Gastrocnemius medialis (tissue), 4 donors: ENCODE measurements at regions not wholly inside any gene's neighbourhood (a gene's known extent, or its start where the extent isn't known, plus 50 kb on each side); places are given as distances from the start of the nearest gene placed in this dataset.

ENCODE experiments used
- ATAC-seq, 2 donors: fragments of 150-250 bp; one replicate each; pipeline ENCODE4 v1.9.1; 2016
- DNase-seq, 2 donors: peaks; one replicate each; pipeline ENCODE4 v3.0.0-alpha.2; 2019
- H3K27ac ChIP-seq, 4 donors: fragments of 200-600 bp; sonication (generic); 1 replicate in 1 of 4; 2 replicates in 3 of 4; pipeline ENCODE4 v1.5.1; 2016 to 2018; ENCODE audit warnings: mild to moderate bottlenecking in 2 of 4, moderate library complexity in 1 of 4
- H3K27me3 ChIP-seq, 3 donors: fragments of 200-600 bp; sonication (generic) in 2 of 3; 1 replicate in 1 of 3; 2 replicates in 2 of 3; pipeline versions ENCODE4 v1.5.1 to v1.6.0; 2016 to 2019; ENCODE audit warnings: mild to moderate bottlenecking in 1 of 3, moderate library complexity in 1 of 3
- H3K36me3 ChIP-seq, 2 donors: fragments of 200-600 bp; sonication (generic) in 1 of 2; one replicate each; pipeline ENCODE4 v1.5.1; 2017 to 2018
- H3K4me1 ChIP-seq, 2 donors: fragments of 200-600 bp; sonication (generic) in 1 of 2; one replicate each; pipeline ENCODE4 v1.5.1; 2016 to 2017; ENCODE audit warnings: mild to moderate bottlenecking in 2 of 2
- H3K4me3 ChIP-seq, 4 donors: fragments of 200-600 bp; sonication (generic) in 3 of 4; 1 replicate in 1 of 4; 2 replicates in 3 of 4; pipeline ENCODE4 v1.5.1; 2016 to 2019; ENCODE audit warnings: mild to moderate bottlenecking in 2 of 4
- H3K9me3 ChIP-seq, 3 donors: fragments of 200-600 bp; sonication (generic) in 2 of 3; 1 replicate in 1 of 3; 2 replicates in 2 of 3; pipeline ENCODE4 v1.5.1; 2016 to 2019
- POLR2A ChIP-seq, 2 donors: fragments of 450-650 bp; IDR thresholded peaks; one replicate each; pipeline ENCODE4 v1.6.1; 2017; ENCODE audit warnings: antibody characterized with exemption in 2 of 2, mild to moderate bottlenecking in 2 of 2, moderate library complexity in 2 of 2
- in situ Hi-C, 4 donors: fragments of 200-750 bp; cut with MboI; loops; one replicate each; pipeline versions ENCODE4 v1.15.0 to v1.8.0; 2017; ENCODE audit warnings: low sequenced_read_pairs in 4 of 4
- intact Hi-C: fragments of 100-400 bp; cut with DNase I; formaldehyde crosslinking; loops from one replicate; pipeline ENCODE4 v1.15.1; 2023; ENCODE audit warnings: low total_unique reads
- TF ChIP-seq, protein P1 (sequence below), 5 experiments: fragments of 450-650 bp in 3 of 5; fragments of 200-600 bp in 2 of 5; sonication (generic) in 2 of 5; IDR thresholded peaks in 4 of 5; conservative IDR thresholded peaks in 1 of 5; 1 replicate in 4 of 5; 2 replicates in 1 of 5; pipeline ENCODE4 v1.5.1; 2016 to 2019; ENCODE audit warnings: antibody characterized with exemption in 5 of 5, mild to moderate bottlenecking in 3 of 5, moderate library complexity in 3 of 5

DNA sequence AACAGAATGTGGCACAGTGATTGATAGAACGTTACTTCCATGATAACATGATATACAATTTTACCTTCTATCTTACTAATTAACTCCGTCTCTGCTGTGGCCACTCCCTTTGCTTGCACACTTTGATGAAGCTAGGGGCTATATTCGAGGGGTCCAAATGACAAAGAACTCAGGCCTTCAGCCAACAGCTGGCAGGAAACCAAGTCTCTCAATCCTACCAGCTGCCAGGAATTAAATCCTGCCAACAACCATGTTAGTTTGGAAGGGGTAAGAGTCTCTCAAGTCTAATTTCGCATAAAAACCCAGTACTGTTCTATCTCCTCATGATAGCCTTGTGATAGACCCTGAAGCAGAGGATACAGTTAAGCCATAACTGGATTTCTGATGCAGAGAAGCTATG lies 1122.9 kb upstream of the PCDH10 start:
- TF ChIP-seq, protein P1, sequence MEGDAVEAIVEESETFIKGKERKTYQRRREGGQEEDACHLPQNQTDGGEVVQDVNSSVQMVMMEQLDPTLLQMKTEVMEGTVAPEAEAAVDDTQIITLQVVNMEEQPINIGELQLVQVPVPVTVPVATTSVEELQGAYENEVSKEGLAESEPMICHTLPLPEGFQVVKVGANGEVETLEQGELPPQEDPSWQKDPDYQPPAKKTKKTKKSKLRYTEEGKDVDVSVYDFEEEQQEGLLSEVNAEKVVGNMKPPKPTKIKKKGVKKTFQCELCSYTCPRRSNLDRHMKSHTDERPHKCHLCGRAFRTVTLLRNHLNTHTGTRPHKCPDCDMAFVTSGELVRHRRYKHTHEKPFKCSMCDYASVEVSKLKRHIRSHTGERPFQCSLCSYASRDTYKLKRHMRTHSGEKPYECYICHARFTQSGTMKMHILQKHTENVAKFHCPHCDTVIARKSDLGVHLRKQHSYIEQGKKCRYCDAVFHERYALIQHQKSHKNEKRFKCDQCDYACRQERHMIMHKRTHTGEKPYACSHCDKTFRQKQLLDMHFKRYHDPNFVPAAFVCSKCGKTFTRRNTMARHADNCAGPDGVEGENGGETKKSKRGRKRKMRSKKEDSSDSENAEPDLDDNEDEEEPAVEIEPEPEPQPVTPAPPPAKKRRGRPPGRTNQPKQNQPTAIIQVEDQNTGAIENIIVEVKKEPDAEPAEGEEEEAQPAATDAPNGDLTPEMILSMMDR (IDR thresholded peaks at IDR 0.05 in 4 of 5, conservative IDR thresholded peaks at IDR 0.05 in 1 of 5): no peak
- no peak for TF ChIP-seq POLR2A (IDR thresholded peaks at IDR 0.05)
- Histone ChIP-seq H3K36me3 (no peaks in the 10 kb centered on the region), H3K27me3 (no peaks in the 10 kb centered on the region), H3K9me3 (no peaks in the 10 kb centered on the region), H3K4me1 (no peaks in the 10 kb centered on the region), H3K27ac (no peak overlapping the region), H3K4me3 (no peak overlapping the region)
- DNase-seq: no peak
- in situ Hi-C loops: no loop called here
- intact Hi-C loops: no loop called here
- ATAC-seq: no peak

DNA sequence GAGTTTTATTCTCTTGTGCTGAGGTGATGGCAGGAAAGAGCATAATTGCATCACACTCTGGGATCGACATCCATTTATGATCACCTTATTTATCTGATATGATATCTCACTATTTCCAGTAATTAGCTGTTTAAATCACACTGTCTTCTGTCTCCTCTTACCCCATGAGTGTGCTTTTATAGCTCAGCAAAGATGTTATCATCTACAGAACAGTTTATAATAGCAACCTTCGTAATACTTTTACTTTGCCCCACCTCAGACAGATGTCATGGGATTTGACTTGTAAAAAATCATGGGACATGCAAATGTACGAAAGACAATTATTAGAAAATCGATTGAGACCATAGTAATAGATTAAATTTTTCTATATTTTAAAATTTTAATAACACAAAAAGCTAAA lies 1122.3 kb upstream of the PCDH10 start:
- no peak for TF ChIP-seq POLR2A (IDR thresholded peaks at IDR 0.05)
- H3K9me3 ChIP-seq: no peaks in the 10 kb centered on the region
- in situ Hi-C loops (no loop called here), intact Hi-C loops (no loop called here)
- no peak overlapping the region for H3K4me3 ChIP-seq
- no peaks in the 10 kb centered on the region for H3K36me3 ChIP-seq
- DNase-seq (no peak), ATAC-seq (no peak)
- H3K27ac ChIP-seq: no peak overlapping the region
- H3K4me1 ChIP-seq: no peaks in the 10 kb centered on the region
- H3K27me3 ChIP-seq: no peaks in the 10 kb centered on the region

DNA sequence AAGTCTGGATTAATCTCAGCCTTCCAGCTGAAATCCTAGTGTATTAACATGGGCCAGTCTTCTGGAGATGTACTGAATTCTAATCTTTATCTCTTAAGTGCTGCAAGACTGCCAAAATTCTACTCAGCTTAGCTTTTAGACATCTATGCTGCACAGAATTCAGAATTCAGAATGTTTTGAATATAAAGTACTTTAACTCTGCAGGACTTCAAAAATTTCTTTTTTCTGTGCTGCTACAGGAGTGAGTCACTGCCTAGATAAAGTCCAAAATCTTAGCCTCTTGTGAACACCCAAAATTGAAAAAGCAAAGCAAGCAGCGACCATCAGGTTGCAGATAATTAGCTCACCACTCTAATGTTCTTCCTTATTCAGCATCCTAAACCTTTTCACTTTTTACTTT lies 1092.6 kb upstream of the PCDH10 start:
- Histone ChIP-seq H3K27me3 (no peaks in the 10 kb centered on the region), H3K4me3 (no peak overlapping the region), H3K36me3 (no peaks in the 10 kb centered on the region), H3K4me1 (no peaks in the 10 kb centered on the region), H3K9me3 (no peaks in the 10 kb centered on the region), H3K27ac (no peak overlapping the region)
- TF ChIP-seq POLR2A (IDR thresholded peaks at IDR 0.05): no peak
- TF ChIP-seq, protein P1 (IDR thresholded peaks at IDR 0.05 in 4 of 5, conservative IDR thresholded peaks at IDR 0.05 in 1 of 5): no peak
- DNase-seq (no peak), ATAC-seq (no peak)
- in situ Hi-C loops (no loop called here), intact Hi-C loops (no loop called here)

DNA sequence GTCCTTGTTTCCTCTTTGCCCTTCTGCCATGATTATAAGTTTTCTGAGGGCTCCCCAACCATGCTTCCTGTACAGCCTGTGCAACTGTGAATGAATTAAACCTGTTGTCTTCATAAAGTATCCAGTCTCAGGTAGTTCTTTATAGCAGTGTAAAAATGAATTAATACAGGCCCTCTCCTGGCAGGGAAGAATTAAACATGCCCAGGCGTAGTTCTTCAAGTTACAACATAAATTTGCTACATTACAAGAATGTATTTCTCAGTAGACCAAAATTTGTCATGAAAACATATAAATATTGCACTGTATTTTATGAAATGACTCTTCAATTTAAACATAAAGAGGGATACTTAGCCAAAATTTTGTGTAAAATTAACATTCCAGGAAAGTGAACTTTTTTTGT lies 1089.9 kb upstream of the PCDH10 start:
- ATAC-seq (no peak), DNase-seq (no peak)
- H3K27me3 ChIP-seq: no peaks in the 10 kb centered on the region
- H3K27ac ChIP-seq: no peak overlapping the region
- no peaks in the 10 kb centered on the region for H3K36me3 ChIP-seq
- H3K9me3 ChIP-seq: no peaks in the 10 kb centered on the region
- intact Hi-C loops (no loop called here), in situ Hi-C loops (no loop called here)
- H3K4me1 ChIP-seq: no peaks in the 10 kb centered on the region
- no peak overlapping the region for H3K4me3 ChIP-seq
- no peak for TF ChIP-seq POLR2A (IDR thresholded peaks at IDR 0.05)

DNA sequence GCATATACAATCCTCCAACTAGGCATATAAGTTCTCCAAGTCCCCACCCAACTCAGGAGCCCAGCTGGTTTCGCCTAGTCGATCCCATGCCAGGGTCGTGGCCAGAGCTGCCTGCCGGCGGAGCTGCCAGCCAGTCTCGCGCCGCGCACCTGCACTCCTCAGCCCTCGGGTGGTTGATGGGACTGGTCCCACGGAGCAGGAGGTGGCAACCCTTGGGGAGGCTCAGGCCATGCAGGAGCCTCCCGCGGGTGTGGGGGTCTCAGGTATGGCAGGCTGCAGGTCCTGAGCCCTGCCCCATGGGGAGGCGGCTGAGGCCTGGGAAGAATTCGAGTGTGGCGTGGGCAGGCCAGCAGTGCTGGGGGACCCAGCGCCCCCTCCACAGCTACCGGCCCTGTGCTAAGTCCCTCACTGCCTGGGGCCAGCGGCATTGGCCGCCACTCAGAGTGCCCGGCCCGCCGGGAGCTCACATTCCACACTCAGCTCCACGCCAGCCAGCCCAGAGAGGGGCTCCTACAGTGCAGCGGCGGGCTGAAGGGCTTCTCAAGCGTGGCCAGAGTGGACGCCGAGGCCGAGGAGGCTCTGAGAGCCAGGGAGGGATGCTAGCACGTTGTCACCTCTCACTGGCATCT lies 1086.4 kb upstream of the PCDH10 start:
- DNase-seq: no peak

More for the DNA sequence above, 1086.4 kb upstream of the PCDH10 start:
- H3K4me1 ChIP-seq: no peaks in the 10 kb centered on the region
- H3K27me3 ChIP-seq: no peaks in the 10 kb centered on the region
- in situ Hi-C loops (no loop called here), intact Hi-C loops (no loop called here)
- ATAC-seq: no peak
- H3K36me3 ChIP-seq: no peaks in the 10 kb centered on the region
- H3K9me3 ChIP-seq: no peaks in the 10 kb centered on the region
- H3K4me3 ChIP-seq: no peak overlapping the region
- TF ChIP-seq, protein P1 (IDR thresholded peaks at IDR 0.05 in 4 of 5, conservative IDR thresholded peaks at IDR 0.05 in 1 of 5): no peak
- TF ChIP-seq POLR2A (IDR thresholded peaks at IDR 0.05): no peak
- no peak overlapping the region for H3K27ac ChIP-seq
